ENCODE measurements at regions not wholly inside any gene's neighbourhood (a gene's known extent, or its start where the extent isn't known, plus 50 kb on each side); places are given as distances from the start of the nearest gene placed in this dataset.
A peak's percentile ranks its signal among the peaks of the same experiment; 100 is the strongest.

GRCh38 chr14:24744641-24745040, 110.7 kb upstream of the GZMB start:
- H3K4me3 ChIP-seq (replicated peaks in 1 of 2; ENCODE audit: low read depth in 2 of 2, low read length in 2 of 2), result no peak overlapping the region
- no peak for DNase-seq (ENCODE audit: low read depth in 2 of 2)
- TF ChIP-seq, protein P1, sequence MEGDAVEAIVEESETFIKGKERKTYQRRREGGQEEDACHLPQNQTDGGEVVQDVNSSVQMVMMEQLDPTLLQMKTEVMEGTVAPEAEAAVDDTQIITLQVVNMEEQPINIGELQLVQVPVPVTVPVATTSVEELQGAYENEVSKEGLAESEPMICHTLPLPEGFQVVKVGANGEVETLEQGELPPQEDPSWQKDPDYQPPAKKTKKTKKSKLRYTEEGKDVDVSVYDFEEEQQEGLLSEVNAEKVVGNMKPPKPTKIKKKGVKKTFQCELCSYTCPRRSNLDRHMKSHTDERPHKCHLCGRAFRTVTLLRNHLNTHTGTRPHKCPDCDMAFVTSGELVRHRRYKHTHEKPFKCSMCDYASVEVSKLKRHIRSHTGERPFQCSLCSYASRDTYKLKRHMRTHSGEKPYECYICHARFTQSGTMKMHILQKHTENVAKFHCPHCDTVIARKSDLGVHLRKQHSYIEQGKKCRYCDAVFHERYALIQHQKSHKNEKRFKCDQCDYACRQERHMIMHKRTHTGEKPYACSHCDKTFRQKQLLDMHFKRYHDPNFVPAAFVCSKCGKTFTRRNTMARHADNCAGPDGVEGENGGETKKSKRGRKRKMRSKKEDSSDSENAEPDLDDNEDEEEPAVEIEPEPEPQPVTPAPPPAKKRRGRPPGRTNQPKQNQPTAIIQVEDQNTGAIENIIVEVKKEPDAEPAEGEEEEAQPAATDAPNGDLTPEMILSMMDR (IDR thresholded peaks at IDR 0.05; ENCODE audit: low read depth, low read length), result no peak

DNA sequence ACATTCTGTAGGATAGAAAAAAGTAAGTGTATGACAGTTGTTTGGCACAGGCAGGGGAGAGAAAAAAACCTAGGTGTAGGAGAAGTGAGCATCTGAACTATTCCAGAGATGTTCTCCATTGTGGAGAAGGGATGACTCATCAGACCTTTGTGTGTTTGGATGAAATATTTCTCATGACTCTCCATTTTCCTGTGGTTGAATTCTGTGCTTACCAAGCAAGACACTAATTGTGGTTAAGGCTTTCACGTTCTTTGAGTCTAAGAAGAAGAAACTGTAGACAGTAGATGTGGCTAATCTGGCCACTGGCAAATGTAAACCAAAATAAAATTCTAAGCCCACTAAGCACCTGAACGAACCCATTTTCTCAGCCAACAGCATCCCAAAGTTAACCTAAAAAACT, 107.9 kb upstream of the GZMB start:
- H3K4me3 ChIP-seq (replicated peaks in 1 of 2; ENCODE audit: low read depth in 2 of 2, low read length in 2 of 2), result no peak overlapping the region
- peak in 1 of 2 donors; percentile 47 for DNase-seq (ENCODE audit: low read depth in 2 of 2)
- TF ChIP-seq, protein P1 (IDR thresholded peaks at IDR 0.05; ENCODE audit: low read depth, low read length), result no peak

DNA sequence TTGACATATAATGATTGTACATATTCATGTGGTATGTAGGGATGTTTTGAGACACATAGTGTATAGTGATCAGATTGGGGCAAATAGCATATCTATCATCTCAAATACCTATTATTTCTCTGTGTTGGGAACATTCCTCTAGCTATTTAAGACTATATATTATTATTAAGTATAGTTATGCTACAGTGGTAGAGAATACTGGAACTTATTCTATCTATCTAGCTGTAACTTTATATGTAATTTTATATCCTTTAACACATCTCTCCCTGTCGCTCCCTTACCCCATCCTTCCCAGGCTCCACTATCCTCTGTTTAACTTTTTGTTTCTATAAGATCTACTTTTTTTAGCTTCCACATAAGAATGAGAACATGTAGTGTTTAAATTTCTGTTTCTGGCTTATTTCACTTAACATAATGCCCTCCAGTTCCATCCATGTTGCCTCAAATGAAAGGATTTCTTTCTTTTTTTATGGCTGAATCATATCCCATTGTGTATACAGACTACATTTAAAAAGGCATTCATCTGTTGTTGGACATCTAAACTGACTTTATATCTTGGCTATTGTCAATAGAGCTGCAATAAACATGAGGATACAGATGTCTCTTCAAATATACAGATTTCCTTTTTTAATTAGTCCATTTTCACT, 102.1 kb upstream of the GZMB start:
- TF ChIP-seq, protein P1 (IDR thresholded peaks at IDR 0.05; ENCODE audit: low read depth, low read length), result no peak
- H3K4me3 ChIP-seq (replicated peaks in 1 of 2; ENCODE audit: low read depth in 2 of 2, low read length in 2 of 2), result no peak overlapping the region
- DNase-seq (ENCODE audit: low read depth in 2 of 2), result no peak

GRCh38 chr14:24734917-24735500, 101.0 kb upstream of the GZMB start:
- TF ChIP-seq, protein P1 (IDR thresholded peaks at IDR 0.05; ENCODE audit: low read depth, low read length), result peak; percentile 62
- peak; percentile 82 to 83 for DNase-seq (ENCODE audit: low read depth in 2 of 2)
- no peak overlapping the region for H3K4me3 ChIP-seq (replicated peaks in 1 of 2; ENCODE audit: low read depth in 2 of 2, low read length in 2 of 2)

DNA sequence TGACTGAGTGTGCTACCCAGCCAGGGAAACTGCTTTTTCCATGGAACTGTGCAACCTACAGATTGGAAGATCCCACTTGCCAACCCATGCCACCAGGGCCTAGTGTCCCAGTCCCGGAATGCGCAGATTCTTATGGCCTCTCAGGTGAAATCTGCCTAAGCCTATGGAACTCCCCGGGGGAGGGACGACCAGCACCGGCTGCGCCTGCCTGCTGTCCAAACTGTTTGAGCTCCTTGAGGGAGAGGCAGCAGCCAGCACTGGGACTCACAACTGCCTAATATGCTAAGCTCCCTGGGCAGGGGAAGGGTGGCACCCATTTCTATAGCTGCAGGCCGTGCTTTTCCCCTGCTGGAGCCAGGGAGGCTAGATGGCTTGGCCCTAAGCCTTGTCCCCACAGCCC, 92.5 kb upstream of the GZMB start:
- no peak for DNase-seq (ENCODE audit: low read depth in 2 of 2)
- TF ChIP-seq, protein P1 (IDR thresholded peaks at IDR 0.05; ENCODE audit: low read depth, low read length), result no peak

DNA sequence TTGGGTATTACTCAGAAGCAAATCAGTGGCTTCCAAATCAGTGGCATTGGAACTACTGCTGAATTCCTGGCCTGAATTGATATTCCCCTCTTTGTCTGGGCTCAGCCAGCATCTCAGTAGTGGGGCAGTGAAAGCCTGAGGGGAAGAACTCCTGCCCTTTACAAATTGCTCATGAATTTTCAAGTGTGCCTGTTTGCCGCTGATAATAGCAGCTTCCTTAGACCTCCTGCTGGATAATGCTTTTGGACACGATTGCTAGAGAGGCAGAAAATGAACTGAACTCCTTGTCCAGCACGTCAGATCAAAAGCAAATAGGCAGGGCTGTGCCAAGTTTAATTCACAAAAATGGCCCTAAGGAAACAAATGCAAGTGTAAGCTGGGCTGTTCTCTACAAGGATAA, 91.3 kb upstream of the GZMB start:
- no peak overlapping the region for H3K4me3 ChIP-seq (replicated peaks in 1 of 2; ENCODE audit: low read depth in 2 of 2, low read length in 2 of 2)
- TF ChIP-seq, protein P1 (IDR thresholded peaks at IDR 0.05; ENCODE audit: low read depth, low read length), result no peak
- DNase-seq (ENCODE audit: low read depth in 2 of 2), result no peak

More for the DNA sequence above, 92.5 kb upstream of the GZMB start:
- H3K4me3 ChIP-seq (replicated peaks in 1 of 2; ENCODE audit: low read depth in 2 of 2, low read length in 2 of 2), result no peak overlapping the region
